ENCODE measurements at regions not wholly inside any gene's neighbourhood (a gene's known extent, or its start where the extent isn't known, plus 50 kb on each side); places are given as distances from the start of the nearest gene placed in this dataset.

DNA sequence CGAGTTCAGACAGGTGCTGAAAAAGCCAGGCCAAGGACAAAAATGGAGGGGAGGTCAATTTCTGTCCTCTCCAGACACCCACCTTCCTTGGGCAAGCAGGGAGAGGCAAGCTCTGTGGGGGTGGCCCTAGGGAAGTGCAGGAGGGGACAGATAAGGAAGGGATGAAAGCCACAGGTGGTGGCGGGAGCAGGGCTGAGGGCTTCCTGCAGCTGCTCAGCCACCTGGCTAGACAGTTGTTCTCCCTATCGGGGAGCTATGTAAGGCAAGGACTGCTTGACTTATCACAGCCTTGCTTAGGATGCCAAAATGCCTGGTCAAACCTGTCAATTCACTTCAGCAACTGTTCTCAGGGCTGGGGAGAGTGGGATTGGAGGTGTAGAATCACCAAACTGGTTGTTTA is 266.1 kb downstream of the ZSWIM6 start:
- TF ChIP-seq, protein P1, sequence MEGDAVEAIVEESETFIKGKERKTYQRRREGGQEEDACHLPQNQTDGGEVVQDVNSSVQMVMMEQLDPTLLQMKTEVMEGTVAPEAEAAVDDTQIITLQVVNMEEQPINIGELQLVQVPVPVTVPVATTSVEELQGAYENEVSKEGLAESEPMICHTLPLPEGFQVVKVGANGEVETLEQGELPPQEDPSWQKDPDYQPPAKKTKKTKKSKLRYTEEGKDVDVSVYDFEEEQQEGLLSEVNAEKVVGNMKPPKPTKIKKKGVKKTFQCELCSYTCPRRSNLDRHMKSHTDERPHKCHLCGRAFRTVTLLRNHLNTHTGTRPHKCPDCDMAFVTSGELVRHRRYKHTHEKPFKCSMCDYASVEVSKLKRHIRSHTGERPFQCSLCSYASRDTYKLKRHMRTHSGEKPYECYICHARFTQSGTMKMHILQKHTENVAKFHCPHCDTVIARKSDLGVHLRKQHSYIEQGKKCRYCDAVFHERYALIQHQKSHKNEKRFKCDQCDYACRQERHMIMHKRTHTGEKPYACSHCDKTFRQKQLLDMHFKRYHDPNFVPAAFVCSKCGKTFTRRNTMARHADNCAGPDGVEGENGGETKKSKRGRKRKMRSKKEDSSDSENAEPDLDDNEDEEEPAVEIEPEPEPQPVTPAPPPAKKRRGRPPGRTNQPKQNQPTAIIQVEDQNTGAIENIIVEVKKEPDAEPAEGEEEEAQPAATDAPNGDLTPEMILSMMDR (IDR thresholded peaks at IDR 0.05), result no peak
- TF ChIP-seq POLR2A (IDR thresholded peaks at IDR 0.05), result no peak
